GM21360 (cell line): ENCODE measurements at regions not wholly inside any gene's neighbourhood (a gene's known extent, or its start where the extent isn't known, plus 50 kb on each side); places are given as distances from the start of the nearest gene placed in this dataset.
"Not testable (repeated sequence)": the region's sequence is repeated elsewhere in the genome, so short reads cannot be mapped to it uniquely, and the experiment has no call there.

Experiments
- ATAC-seq: cut with Tn5 transposase; IDR thresholded peaks from one replicate; pipeline ENCODE4 v1.9.1; 2021; ENCODE audit warnings: mild to moderate bottlenecking, moderate library complexity; ENCODE audit not compliant: unreplicated experiment

GRCh38 chr5:29561564-29561963 lies 1631.9 kb upstream of the CDH6 start:
- no peak for ATAC-seq

GRCh38 chr5:29550523-29550922 lies 1643.0 kb upstream of the CDH6 start:
- ATAC-seq, result no peak

- no peak for ATAC-seq
These were observed 1645.2 kb upstream of the CDH6 start for GRCh38 chr5:29548262-29548661.

- ATAC-seq, result no peak
These were observed 1646.1 kb upstream of the CDH6 start for GRCh38 chr5:29547236-29547865.

GRCh38 chr5:29543501-29543900 lies 1650.0 kb upstream of the CDH6 start:
- ATAC-seq, result no peak

- no peak for ATAC-seq
These were observed 1669.3 kb upstream of the CDH6 start for GRCh38 chr5:29524227-29524626.

- ATAC-seq, result no peak
These were observed 1675.3 kb upstream of the CDH6 start for GRCh38 chr5:29518176-29518575.

GRCh38 chr5:29516224-29516623 lies 1677.3 kb upstream of the CDH6 start:
- ATAC-seq, result no peak

- ATAC-seq, result no peak
These were observed 1685.4 kb upstream of the CDH6 start for GRCh38 chr5:29508131-29508530.

GRCh38 chr5:29504411-29504810 lies 1689.1 kb upstream of the CDH6 start:
- ATAC-seq, result no peak

GRCh38 chr5:29498860-29499259 lies 1694.6 kb upstream of the CDH6 start:
- ATAC-seq, result no peak

- ATAC-seq, result no peak
These were observed 1695.1 kb upstream of the CDH6 start for GRCh38 chr5:29498412-29498811.

GRCh38 chr5:29485333-29485732 lies 1708.2 kb upstream of the CDH6 start:
- no peak for ATAC-seq

GRCh38 chr5:29469581-29469980 lies 1723.9 kb upstream of the CDH6 start:
- ATAC-seq, result no peak

GRCh38 chr5:29462241-29462640 lies 1731.2 kb upstream of the CDH6 start:
- no peak for ATAC-seq

- no peak for ATAC-seq
These were observed 1732.4 kb upstream of the CDH6 start for GRCh38 chr5:29460971-29461559.

GRCh38 chr5:29451004-29451403 lies 1742.5 kb upstream of the CDH6 start:
- ATAC-seq, result not testable (repeated sequence)

GRCh38 chr5:29414681-29415080 lies 1778.8 kb upstream of the CDH6 start:
- no peak for ATAC-seq

GRCh38 chr5:29412979-29413378 lies 1780.5 kb upstream of the CDH6 start:
- no peak for ATAC-seq

- no peak for ATAC-seq
These were observed 1791.2 kb upstream of the CDH6 start for GRCh38 chr5:29402270-29402669.

- no peak for ATAC-seq
These were observed 1803.5 kb upstream of the CDH6 start for GRCh38 chr5:29389993-29390392.

GRCh38 chr5:29387384-29387783 lies 1806.1 kb upstream of the CDH6 start:
- no peak for ATAC-seq

GRCh38 chr5:29382780-29383179 lies 1810.7 kb upstream of the CDH6 start:
- no peak for ATAC-seq
